Stimulated activated naive CD4-positive, alpha-beta T cell treated with Interleukin-2 at 50 U/mL for 16 hours (primary cell): ENCODE measurements at regions not wholly inside any gene's neighbourhood (a gene's known extent, or its start where the extent isn't known, plus 50 kb on each side); places are given as distances from the start of the nearest gene placed in this dataset.

ENCODE experiments used
- DNase-seq: peaks from one replicate; lab custom pipeline; 2025; lab: John Stamatoyannopoulos, UW

DNA sequence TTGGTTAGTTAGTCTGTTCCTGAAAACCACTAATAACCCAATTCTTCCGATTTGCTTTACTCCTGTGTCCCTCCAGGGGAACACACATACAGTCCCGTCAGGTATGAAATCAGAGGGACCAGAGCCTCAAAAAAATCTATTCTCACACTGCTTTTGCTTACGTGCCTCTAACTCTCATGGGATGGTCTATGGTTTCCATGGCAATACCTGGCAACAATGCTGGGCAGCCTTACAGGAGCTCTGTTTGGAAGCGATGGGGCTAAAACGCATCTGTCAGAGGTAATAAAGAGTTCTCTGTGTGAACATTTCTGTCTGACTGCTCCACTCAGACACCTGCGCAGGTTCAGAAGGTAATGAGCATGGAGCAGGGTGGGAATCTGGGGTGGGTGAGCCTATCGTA, 376.2 kb downstream of the GXYLT1 start:
- no peak for DNase-seq

DNA sequence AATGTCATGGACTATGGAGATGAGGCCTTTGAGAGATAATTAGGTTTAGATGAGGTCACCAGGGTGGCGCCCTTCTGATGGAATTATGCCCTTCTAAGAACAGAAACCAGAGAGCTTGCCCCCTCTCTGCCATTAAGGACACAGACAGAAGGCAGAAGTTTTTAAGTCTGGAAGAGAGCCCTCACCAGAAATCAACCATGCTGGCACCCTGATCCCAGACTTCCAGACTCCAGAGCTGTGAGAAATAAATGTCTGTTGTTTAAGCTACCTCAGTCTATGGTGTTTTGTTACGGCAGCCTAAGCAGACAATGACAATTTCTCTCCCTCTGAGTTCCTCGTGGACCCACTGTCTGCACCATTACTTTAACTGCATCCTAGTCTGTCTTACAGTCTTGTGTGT, 382.0 kb downstream of the GXYLT1 start:
- no peak for DNase-seq

DNA sequence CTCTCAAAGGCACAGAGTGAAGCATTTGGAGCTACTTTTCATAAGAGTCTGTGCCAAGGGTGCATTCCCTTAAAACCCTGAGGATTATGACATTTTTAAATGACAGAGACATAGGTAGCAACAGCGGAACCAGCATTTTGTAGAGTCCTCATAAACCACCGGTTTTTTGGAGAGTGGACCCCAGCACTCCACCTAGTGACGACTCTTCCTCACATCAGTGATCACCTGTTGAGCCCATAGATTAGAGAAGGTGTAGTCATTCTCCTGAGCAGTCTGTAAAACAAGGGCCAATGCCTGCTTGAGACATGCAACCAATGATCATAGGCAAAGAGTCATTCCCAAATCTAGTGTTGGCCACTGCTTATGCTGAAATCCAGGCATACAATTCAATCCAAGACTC, 399.1 kb downstream of the GXYLT1 start:
- no peak for DNase-seq

DNA sequence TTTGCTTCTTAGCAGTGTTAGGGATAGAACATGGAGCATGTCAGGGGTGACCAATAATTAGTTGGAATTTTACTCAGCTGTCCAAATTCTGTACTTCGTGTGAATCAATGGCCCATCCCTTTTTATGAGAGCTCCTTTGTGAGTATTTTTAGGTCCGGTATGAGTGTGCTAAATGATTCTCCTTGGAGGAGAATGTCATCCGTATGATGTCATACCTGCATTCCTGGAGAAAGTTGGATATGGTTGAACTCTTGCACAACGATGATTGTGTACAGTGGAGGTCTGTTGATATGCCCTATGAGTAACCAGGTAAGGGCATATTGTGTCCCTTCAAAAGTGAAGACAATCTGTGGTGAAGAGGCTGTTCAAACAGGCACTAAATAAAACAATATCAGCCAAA, 400.8 kb downstream of the GXYLT1 start:
- DNase-seq = no peak

DNA sequence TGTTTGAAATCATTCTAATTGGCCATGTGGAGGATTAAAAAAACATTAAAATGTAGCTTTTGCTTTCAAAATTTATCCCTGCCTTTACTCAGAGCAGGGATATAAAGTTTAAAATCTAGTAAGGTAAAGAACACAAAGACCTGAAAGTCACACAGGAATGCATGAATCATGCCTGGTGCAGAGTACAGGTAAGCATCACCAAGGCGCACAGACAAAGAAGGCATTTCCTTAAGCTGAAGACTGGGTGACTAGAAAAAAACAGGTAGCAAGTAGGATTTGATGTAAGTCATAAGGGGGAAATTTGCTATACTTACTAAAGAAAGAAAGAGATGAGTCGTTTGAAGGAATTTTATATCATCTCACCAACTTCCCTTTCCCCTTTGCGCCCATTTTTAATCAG, 405.6 kb downstream of the GXYLT1 start:
- no peak for DNase-seq

DNA sequence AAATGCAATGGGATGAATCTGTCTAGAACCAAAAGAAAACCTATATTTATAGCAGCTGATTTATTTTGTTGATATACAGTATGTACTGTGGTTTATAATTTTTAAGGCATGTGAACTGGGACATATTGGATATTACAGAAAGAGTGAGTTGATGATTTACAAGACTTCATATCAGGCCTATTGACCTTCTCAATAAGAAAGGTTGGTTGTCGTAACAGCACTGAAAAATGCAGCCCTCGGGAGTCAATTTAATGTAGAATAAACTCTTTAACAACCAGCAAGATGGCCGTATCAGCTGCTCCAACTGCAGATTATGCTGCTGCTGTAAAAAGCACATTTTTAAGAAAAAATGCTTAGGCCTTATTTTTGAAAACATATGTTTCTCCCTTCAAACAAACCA, 407.3 kb downstream of the GXYLT1 start:
- no peak for DNase-seq

DNA sequence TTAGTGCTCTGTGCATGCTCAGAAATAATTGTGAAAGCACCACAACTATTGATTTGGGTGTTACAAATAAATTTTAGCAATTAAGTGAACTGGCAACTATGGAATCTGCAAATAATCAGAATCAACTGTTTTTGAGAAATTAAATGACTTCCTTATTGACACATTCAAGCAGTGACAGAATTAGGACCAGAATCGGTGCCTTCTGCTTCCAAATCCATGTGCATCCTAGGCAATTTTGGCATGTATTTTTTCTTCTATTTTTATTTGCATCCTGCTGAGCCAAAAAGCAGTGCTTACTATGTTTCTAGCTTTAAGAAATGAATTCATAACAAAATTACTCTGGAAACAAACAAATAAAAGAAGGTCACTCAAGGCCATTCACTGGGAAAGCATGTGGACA, 408.2 kb downstream of the GXYLT1 start:
- DNase-seq = no peak

DNA sequence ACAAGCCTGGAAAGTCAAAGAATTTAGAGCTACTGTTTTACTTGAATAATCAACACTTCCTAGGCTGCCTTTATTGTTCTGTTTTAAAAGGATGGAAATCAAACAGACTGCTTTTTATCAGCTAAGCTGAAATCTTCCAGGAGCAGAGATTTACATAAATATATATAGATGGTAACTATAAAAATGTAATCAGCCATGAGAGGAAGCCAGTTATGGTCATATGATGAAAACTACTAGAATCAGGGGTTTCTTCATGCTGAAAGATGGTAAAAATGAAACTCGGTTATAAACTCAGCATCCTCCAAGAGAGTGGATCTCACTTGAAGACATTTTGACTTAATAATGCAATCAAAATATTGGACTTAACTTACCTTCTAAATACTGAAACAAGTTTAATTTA, 413.0 kb downstream of the GXYLT1 start:
- DNase-seq = no peak

DNA sequence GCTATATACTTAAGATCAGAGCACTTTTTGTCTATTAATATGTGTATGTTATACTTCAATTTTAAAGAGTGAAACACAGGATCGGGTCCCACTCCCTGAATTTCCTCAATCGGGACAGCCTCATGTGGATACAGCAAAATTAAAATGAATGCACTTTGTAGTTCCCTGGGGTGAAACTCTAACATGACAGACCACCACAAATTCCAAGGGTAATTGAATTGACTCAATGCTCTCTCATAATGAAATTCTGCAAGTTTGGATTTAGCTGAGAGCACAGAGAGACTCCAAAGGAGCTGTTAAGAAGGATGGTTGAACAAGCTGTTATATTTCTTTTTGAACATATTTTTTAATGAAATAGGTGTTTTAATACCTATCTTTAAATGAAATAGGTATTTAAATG, 413.6 kb downstream of the GXYLT1 start:
- DNase-seq = no peak

DNA sequence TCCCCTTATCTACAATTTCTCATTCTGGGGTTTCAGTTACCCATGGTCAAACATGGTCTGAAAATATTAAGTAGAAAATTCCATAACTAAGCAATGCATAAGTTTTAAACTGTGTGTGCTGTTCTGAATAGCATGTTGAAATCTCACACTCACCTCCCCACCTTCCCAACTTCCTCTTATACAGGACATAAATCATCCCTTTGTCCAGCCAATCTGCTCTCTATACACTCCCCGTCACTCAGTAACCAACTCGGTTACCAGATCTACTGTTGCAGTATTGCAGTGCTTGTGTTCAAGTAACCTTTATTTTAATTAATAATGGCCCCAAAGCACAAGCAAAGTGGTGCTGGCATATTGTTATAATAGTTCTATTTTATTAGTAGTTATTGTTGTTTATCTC, 420.5 kb downstream of the GXYLT1 start:
- no peak for DNase-seq

DNA sequence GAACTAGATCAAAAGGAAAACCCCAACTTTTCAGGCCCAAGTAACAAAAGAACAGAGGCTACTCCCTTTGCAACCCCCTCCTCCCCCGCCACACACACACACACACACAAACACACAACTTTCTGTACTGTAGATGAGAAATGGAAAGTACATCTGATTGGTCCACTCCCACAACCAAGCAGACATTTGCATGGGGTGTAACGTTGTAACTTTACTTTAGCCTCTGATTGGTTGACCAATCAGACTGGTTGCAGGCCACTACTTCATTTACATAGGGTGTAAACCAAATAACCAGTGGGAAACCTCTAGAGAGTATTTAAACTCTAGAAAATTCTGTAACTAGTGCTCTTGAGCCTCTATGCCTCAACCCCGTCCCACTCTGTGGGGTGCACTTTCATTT, 425.5 kb downstream of the GXYLT1 start:
- DNase-seq = no peak

DNA sequence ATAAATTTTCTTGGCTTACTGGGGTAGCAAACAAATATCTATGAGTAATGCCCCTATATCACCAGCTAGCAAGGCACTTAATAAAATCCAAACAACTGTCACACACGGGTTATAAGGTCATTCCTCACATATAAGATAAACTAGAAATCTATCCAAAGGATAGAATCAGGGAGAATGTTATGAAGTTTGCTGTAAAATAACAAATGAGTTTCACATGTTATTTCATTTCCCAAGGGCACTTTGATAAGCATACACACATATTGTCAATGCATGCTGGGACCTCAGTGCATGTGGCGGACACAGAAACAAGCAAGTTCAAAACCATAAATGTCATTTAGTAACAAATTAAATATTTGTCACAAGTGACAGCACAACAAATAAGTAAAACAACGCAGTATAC, 429.4 kb downstream of the GXYLT1 start:
- no peak for DNase-seq

DNA sequence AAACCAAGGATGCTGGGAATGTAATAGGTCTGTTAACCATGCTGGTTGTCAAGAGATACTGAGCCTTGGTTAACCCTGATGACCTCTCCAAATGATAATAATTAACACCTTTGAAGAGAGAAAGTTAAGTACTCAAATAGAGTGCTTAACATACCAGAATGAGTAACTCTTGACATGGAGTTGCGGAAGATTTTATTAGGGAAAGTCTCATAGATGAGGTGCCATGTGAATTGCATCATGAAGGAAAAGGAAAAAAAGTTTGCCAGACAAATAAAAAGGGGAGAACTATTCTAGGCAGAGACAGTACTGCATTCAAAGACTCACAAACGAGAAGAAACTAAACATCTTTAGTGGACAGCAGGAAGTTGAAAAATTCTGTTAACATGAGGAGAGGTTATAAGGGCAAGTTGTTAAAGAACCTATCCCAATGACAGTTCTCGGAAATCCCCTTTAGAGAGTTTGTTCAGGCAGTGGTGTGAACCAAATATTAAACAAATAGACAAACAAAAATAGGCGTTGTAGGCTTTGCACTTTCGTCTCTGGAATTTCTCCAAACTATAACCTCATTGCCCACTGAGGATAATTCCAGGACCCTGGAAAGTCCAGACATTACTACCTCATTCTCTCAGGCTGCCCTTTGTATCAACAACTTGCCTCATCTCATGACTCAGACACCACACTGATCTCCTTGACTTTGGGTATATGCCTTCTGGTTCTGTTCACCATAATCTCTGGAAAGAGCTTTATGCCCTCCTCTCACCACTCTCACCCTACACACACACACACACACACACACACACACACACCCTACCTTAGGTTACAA, 435.0 kb downstream of the GXYLT1 start:
- DNase-seq = no peak

DNA sequence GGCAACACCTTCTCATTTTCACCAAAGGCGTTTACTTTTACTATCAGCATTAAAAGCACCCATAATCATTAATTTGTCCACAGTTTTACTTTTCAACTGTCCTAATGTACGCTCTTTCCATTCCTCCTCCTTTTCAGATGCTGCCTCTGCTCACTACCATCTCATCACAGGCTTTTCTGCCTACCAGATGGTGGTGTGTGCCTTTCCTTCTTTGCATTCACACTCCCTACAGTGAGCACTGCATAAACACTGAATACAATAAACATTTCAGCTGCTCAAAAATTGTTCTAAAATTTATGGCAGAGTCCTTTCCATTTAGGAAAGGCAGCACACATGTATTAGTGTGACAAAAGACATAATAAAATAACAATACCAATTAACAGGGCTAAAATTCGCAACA, 435.7 kb downstream of the GXYLT1 start:
- DNase-seq = no peak

DNA sequence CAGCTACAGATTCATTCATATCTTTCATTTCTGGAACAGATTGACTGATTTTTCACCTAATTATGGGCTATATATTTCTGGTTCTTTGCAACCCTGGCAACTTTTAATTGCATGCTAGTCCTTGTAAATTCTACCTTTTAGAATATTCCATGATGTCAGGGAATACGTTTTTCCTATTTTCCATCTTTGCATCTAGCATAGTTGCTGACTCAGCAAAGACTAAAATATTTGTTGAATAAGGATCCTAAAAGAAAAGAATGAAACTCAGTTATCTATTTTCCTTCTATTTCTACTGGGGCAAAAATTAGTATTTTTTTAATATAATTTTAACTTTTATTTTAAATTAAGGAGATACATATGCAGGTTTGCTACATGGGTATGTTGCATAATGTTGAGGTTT, 438.3 kb downstream of the GXYLT1 start:
- DNase-seq = no peak

DNA sequence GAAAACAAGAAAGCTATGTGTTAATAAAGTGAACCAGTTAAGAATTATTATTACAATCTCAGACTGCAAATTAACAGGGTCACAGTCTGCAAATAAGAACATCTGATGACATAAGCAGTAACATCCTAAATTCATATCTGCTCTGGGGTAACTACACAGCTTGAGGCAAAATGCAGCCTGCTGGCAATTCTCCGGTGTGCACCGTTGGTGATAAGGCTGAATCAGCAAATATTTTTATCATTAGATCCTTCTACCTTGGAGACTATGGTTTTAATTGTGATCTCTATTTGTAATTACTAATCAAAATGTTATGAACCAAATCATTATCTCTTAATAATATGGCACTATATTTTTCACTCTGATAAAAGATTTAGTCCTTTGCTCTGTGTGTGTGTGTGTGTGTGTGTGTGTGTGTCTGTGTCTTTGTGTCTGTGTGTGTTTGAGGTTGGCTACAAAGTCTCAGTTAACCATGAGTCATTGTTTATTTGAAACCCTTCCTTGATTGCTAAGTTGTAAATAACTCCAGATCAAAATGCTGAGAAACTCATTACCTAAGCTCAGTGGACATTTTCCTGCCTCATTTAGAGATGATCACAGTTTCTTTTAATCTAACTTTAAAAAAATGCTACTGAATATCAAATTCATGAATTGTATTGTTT, 442.6 kb downstream of the GXYLT1 start:
- no peak for DNase-seq

DNA sequence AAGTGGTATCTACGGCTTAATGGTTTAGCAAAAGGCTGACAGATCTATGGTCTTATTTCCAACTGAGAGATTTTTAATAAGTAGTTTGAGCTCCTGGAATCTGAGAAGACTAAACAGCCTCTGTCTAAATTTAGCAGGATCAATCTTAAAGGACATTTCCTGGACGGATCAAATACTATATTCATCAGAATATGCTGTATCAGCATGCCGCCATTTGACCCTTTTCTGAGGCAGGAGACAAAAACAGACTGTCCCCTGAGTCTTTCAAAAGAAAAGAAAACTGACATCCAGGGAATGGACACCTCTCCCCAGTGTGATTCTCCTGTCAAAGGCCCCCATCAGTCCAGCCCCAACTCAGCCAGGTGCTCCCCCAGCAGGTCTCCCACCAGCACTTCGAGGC, 443.7 kb downstream of the GXYLT1 start:
- no peak for DNase-seq

DNA sequence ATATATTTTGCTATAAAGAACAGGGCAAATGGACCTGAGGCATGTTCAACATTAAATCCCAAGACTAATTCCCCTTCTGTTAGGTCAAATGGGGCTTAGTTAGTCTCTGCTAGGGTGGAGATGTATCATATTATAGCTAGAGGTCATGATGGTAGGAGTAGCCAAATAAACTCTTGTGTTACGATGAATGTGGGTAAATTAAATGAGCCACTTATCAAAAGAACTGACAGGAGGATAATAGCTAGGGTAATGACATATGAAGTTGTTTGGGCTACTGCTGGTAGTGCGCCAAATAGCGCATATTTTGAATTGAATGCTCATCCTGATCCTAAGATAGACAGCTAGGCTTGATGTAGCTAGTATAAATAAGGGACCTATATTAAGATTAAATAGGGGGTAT, 445.0 kb downstream of the GXYLT1 start:
- DNase-seq = no peak

DNA sequence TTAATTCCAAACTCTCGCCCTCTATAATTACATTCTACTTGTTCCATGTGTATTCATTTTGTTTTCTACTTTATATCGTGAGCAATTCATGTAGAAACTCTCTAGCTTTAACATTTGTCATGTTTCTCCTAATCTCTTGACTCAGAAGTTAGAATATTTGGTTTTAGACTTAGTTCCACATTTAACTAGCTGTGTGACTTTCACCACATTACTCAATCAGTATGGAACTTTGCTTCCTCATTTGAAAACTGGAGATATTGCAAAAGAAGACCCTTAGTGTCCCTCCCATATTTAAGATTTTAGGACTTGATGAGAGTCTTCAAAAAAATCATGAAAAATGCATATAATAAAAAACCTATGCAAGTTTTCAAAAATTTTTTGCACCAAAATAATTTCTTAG, 447.5 kb downstream of the GXYLT1 start:
- no peak for DNase-seq

DNA sequence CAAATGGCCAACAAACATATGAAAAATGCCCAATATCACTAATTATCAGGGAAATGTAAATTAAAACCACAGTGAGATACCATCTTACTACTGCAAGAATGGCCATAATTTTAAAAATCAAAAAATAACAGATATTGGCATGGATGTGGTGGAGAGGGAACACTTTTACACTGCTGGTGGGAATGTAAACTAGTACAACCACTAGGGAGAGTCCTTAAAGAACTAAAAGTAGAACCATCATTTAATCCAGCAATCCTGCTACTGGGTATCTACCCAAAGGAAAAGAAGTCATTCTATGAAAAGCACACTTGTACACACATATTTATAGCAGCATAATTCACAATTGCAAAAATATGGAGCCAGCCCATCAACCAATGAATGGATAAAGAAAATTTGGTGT, 459.7 kb downstream of the GXYLT1 start:
- no peak for DNase-seq

DNA sequence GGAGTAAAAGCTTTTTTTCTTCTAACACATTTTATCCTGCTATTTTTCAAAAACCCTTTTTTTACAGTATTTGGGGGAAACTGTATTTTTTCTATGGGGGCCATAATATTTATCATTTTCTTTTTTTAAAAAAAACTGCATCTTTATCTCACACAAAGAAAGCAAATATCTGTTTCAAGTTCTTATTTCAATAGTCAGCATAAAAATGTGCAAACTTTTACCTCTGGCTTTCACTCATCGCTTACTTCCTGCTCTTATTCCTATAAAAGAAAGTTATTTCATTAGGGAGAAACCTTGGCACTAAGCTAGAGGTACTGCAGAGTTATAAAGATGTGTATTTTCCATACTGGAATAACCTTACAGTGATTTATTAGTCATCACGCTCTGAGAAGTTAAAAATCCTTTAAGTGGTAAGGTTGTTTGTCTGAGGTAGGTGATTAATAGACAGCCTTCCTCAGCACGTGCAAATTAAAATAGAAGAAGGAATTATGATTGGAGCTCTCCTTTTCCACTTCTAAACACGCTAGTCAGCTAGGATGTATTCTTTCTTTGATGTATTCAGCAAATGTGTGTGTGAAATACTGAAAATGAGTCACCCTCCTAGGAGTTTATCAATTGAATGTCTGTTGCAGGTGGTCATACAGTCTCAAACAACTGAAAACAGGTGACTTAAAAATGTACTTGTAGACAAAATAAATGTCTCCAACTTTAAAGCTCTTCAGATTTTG, 461.0 kb downstream of the GXYLT1 start:
- DNase-seq = no peak

DNA sequence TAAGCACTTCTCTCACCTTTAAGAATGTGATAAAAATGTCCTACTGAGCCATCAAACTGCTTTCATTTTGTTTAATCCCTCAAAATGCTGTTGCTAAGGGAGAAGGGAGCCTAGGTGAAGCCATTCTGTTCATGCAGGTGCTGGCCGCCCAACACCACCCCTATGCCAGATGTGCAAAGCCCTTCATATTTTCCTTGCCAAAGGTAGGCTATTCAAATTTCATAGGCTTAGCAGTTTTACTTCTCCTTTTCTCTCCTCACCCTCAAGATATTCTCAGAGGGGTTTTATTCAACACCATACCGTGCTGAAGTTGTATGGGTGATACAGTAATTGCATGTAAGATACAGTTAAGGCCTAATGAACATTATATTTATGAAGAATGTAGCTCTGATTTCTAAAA, 461.7 kb downstream of the GXYLT1 start:
- no peak for DNase-seq

DNA sequence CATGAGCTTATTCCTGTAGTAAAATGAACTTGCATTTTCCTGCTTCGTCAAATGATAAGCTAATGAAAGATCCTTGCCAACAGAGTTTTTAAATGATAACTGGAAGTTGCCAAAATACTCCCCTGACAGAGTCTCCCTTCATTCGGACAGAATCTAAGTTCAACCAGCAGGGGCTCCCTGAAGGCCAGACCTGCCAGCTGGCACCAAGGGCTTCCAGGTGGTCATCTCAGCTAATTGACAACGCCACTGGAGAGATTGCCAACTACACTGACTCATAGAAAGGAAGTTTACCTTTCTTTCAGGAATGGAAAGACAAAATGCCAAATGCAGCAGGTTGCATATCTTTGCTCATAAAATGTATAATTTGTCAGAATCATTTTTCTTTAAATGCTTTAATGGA, 462.8 kb downstream of the GXYLT1 start:
- no peak for DNase-seq
